SK-N-SH (cell line): ENCODE measurements at regions not wholly inside any gene's neighbourhood (a gene's known extent, or its start where the extent isn't known, plus 50 kb on each side); places are given as distances from the start of the nearest gene placed in this dataset.

ENCODE experiments used
- CHD2 ChIP-seq: fragments of 150-350 bp; IDR thresholded peaks from 2 replicates; pipeline ENCODE4 v1.6.1; 2018; ENCODE audit warnings: low read length; ENCODE audit not compliant: partially characterized antibody
- EZH2phosphoT487 ChIP-seq: fragments of 200-600 bp; sonication (generic); IDR thresholded peaks from 2 replicates; pipeline ENCODE4 v1.6.1; 2017; ENCODE audit warnings: low read depth, mixed run types, mild to moderate bottlenecking, antibody characterized with exemption, moderate library complexity, borderline replicate concordance
- FOXM1 ChIP-seq: IDR thresholded peaks from 2 replicates; pipeline ENCODE4 v1.4.0; 2012; ENCODE audit warnings: low read depth, mild to moderate bottlenecking
- GABPA ChIP-seq: IDR thresholded peaks from 2 replicates; pipeline ENCODE4 v1.4.0; 2012; ENCODE audit warnings: low read depth, mild to moderate bottlenecking
- JUND ChIP-seq: IDR thresholded peaks from 2 replicates; pipeline ENCODE4 v1.4.0; 2012
- MXI1 ChIP-seq: IDR thresholded peaks from 2 replicates; pipeline ENCODE4 v1.6.1; 2012; ENCODE audit warnings: mild to moderate bottlenecking, low read depth, low read length, improper control_type of control experiment
- NRF1 ChIP-seq: IDR thresholded peaks from 2 replicates; pipeline ENCODE4 v1.6.1; 2012; ENCODE audit warnings: low read depth, mild to moderate bottlenecking, low read length
- POLR2AphosphoS5 ChIP-seq: IDR thresholded peaks from 2 replicates; pipeline ENCODE4 v1.6.1; 2012; ENCODE audit warnings: low read depth, low read length
- TAF1 ChIP-seq: IDR thresholded peaks from 2 replicates; pipeline ENCODE4 v1.6.1; 2012; ENCODE audit warnings: low read depth, mild to moderate bottlenecking, low read length, moderate library complexity, borderline replicate concordance
- TF ChIP-seq, protein P1 (sequence below): IDR thresholded peaks from 2 replicates; pipeline ENCODE4 v1.4.0; 2012; ENCODE audit warnings: low read depth, borderline replicate concordance
- TF ChIP-seq, protein P2 (sequence below): IDR thresholded peaks from 2 replicates; pipeline ENCODE4 v1.6.1; 2012; ENCODE audit warnings: mild to moderate bottlenecking, low read depth, low read length, moderate library complexity
- TF ChIP-seq, protein P3 (sequence below): fragments of 200-600 bp; sonication (generic); IDR thresholded peaks from 2 replicates; pipeline ENCODE4 v1.6.1; 2017; ENCODE audit warnings: antibody characterized with exemption, mild to moderate bottlenecking, moderate library complexity
- TF ChIP-seq, protein P4 (sequence below): IDR thresholded peaks from 2 replicates; pipeline ENCODE4; 2012
- TF ChIP-seq, protein P5 (sequence below): fragments of 150-350 bp; IDR thresholded peaks from 2 replicates; pipeline ENCODE4 v1.6.1; 2017; ENCODE audit warnings: antibody characterized with exemption, low read length, low read depth, borderline replicate concordance

DNA sequence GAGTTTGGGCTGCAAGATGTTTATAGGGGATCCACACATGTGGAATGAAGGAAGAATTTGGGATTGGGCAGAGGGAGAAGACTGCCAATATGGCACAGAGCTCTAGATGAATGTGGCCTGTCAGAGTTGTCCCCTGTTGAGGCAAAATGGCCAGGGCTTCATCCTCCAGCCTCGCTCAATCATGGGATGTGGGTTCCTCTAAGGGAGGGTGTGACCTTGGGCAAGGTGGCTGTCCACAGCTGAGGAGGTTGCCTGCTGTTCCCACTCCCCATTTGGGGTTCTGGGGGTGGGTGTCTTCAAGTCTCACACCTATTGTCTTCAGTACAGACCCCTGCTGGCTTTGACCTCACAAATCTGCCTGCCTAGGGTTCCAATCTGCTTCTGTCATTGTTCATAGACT lies 121.6 kb upstream of the FAM204A start:
- TF ChIP-seq, protein P1, sequence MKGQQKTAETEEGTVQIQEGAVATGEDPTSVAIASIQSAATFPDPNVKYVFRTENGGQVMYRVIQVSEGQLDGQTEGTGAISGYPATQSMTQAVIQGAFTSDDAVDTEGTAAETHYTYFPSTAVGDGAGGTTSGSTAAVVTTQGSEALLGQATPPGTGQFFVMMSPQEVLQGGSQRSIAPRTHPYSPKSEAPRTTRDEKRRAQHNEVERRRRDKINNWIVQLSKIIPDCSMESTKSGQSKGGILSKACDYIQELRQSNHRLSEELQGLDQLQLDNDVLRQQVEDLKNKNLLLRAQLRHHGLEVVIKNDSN: no peak
- TF ChIP-seq TAF1 (no peak), POLR2AphosphoS5 (no peak), EZH2phosphoT487 (no peak), GABPA (no peak), JUND (no peak), CHD2 (no peak), FOXM1 (no peak), NRF1 (no peak), MXI1 (no peak)
- TF ChIP-seq, protein P2, sequence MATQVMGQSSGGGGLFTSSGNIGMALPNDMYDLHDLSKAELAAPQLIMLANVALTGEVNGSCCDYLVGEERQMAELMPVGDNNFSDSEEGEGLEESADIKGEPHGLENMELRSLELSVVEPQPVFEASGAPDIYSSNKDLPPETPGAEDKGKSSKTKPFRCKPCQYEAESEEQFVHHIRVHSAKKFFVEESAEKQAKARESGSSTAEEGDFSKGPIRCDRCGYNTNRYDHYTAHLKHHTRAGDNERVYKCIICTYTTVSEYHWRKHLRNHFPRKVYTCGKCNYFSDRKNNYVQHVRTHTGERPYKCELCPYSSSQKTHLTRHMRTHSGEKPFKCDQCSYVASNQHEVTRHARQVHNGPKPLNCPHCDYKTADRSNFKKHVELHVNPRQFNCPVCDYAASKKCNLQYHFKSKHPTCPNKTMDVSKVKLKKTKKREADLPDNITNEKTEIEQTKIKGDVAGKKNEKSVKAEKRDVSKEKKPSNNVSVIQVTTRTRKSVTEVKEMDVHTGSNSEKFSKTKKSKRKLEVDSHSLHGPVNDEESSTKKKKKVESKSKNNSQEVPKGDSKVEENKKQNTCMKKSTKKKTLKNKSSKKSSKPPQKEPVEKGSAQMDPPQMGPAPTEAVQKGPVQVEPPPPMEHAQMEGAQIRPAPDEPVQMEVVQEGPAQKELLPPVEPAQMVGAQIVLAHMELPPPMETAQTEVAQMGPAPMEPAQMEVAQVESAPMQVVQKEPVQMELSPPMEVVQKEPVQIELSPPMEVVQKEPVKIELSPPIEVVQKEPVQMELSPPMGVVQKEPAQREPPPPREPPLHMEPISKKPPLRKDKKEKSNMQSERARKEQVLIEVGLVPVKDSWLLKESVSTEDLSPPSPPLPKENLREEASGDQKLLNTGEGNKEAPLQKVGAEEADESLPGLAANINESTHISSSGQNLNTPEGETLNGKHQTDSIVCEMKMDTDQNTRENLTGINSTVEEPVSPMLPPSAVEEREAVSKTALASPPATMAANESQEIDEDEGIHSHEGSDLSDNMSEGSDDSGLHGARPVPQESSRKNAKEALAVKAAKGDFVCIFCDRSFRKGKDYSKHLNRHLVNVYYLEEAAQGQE: no peak
- TF ChIP-seq, protein P3, sequence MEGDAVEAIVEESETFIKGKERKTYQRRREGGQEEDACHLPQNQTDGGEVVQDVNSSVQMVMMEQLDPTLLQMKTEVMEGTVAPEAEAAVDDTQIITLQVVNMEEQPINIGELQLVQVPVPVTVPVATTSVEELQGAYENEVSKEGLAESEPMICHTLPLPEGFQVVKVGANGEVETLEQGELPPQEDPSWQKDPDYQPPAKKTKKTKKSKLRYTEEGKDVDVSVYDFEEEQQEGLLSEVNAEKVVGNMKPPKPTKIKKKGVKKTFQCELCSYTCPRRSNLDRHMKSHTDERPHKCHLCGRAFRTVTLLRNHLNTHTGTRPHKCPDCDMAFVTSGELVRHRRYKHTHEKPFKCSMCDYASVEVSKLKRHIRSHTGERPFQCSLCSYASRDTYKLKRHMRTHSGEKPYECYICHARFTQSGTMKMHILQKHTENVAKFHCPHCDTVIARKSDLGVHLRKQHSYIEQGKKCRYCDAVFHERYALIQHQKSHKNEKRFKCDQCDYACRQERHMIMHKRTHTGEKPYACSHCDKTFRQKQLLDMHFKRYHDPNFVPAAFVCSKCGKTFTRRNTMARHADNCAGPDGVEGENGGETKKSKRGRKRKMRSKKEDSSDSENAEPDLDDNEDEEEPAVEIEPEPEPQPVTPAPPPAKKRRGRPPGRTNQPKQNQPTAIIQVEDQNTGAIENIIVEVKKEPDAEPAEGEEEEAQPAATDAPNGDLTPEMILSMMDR: no peak
- TF ChIP-seq, protein P4, sequence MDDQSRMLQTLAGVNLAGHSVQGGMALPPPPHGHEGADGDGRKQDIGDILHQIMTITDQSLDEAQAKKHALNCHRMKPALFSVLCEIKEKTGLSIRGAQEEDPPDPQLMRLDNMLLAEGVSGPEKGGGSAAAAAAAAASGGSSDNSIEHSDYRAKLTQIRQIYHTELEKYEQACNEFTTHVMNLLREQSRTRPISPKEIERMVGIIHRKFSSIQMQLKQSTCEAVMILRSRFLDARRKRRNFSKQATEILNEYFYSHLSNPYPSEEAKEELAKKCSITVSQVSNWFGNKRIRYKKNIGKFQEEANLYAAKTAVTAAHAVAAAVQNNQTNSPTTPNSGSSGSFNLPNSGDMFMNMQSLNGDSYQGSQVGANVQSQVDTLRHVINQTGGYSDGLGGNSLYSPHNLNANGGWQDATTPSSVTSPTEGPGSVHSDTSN: no peak
- TF ChIP-seq, protein P5, sequence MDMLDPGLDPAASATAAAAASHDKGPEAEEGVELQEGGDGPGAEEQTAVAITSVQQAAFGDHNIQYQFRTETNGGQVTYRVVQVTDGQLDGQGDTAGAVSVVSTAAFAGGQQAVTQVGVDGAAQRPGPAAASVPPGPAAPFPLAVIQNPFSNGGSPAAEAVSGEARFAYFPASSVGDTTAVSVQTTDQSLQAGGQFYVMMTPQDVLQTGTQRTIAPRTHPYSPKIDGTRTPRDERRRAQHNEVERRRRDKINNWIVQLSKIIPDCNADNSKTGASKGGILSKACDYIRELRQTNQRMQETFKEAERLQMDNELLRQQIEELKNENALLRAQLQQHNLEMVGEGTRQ: no peak
